Lung microvascular endothelial cell (primary cell): ENCODE measurements at regions not wholly inside any gene's neighbourhood (a gene's known extent, or its start where the extent isn't known, plus 50 kb on each side); places are given as distances from the start of the nearest gene placed in this dataset.
A peak's percentile ranks its signal among the peaks of the same experiment; 100 is the strongest.

Experiments used
- DNase-seq, 2 donors: peaks; one replicate each; pipeline versions ENCODE4 v3.0.0 to v3.0.0-alpha.2; 2010; ENCODE audit warnings: low read depth in 2 of 2

DNA sequence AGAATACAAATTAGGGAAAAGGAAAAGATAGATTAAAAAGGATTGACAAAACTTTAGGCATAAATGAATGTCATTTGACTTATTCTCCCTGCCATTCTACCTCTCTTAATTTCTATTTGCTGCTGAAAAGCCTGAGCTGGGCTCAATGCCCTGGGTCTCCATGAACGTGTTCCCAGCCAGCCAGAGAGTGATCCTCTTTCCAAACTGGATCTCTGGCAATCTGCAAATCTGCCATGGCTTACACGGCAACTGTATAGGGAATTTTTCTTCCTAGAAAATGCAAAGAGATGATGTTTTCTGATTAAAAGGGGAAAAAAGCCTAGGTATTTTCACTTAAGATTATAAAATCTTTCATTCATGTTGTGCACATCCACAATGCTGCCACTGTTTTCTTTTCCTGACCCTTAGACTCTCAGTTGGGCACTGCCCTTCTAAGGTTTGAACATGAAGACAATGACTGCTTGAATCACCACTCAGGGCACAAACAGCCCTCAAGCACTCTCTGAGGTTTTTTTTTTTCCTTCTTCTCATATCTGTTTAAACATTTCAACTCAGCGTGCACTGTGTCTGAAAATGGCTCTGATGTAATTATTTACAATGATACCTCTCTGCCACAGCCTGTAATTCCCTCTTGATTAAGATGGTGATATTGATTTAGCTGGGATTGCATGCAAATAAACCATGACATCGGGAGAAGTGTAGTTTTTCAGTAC is 60.3 kb downstream of the DACT1 start:
- DNase-seq, result no peak

DNA sequence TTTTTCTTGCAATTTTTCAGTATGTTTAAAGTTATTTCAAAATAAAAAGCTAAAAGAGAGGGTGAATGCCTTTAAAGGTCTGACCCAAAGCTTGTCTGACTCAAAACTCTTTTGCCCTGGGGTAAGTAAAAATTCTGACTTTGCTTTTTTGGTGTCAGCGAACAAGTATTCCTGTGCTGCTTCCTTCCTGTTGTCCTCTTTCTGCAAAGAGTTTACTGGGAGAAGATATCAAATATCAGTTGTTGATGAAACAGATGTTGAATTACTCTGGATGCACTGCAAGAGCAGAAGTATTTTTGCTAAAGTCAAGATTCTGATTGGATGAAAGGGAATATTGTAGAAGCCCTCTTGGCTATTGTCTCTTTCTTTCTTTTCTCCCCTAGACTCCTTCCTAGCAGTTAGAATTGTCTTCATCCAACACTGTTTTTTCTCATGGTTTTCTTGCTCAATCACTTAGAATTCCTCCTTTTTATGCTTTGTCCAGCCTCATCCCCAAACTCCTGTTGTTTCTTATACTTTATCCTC is 62.0 kb downstream of the DACT1 start:
- no peak for DNase-seq

DNA sequence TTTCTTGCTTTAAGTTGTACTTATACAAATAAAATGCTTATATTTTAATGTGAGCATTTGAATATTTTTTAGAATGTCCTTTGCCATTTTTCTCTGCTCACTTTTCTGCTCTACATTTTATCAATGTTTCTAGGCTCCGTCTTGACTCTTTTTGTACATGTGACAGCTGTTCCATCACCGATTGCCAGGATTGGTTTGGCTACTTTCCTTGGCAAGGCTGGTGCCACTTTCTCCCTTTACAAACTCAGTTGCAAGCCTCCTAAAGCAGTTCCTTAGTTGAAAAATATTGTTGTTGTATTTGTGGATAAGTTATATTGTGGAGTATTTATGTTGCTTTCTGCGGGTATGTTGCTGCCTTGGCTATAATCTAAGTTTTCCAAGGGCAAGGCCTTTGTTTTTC is 63.4 kb downstream of the DACT1 start:
- no peak for DNase-seq

DNA sequence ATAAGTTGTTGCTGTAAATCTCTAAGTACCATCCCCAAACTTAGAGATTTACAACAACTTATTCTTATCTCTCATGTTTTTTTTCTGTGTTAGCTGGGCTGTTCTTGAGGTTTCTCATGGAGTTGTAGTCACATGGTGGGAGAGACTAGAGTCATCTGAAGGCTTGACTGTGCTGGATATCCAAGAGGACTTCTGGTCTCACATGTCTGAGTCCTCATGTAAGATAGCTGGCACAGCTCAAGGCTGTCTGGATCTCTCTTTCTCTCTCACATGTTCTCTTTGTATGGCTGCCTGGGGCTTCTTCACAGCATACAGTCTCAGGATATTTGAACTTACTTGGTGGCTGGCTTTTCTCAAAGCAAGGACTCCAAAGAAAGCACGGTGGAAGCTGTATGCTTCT is 63.8 kb downstream of the DACT1 start:
- DNase-seq, result no peak

DNA sequence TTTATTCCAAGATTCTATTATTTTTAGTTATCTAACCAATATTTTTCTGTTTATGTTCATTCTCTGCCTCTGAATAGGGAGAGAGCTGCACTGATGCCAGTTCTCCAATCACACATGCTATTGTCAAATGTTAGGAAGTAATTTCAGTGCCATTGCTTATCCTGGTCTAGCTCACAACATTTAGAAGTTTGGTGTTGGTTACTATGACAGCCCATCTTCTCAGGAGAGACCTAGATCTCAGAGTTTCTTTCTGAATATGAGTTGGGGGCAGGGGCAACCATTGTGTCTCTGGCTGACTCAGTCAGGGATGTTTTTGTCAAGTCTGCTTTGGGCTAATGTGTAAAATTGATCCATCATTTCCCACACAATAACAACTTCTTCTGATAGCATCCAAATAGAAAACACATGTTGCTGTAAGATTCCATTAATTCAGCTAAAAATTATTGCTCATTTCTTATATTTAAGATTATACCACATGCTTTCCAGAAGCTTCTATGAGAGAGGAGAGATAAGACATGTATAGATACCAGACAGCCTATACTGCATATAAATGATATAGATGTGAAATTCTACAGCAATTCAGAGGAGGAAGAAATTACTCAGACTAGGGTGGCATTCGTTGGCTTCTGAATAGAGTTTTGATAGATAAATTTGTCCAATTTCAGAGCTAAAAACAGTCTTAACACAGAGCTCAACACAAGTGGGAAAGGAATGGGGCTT is 64.8 kb downstream of the DACT1 start:
- DNase-seq, result no peak

DNA sequence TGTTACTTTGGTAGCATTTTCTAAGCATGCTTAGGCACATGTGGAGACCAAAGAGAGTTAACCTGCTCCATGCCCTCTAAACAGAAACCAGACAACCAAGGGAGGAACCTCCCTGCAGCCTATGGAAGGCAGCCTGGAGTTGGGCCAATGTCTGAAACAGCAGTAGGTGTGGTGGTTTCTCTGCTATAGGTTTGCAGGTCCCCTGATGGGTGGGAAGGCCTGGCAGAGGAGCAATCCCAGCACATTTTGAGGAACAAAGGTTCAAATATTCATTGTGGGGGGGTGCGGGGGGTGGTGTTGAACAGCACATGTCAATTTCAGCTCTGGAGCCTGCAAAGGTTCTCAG is 65.4 kb downstream of the DACT1 start:
- no peak for DNase-seq

DNA sequence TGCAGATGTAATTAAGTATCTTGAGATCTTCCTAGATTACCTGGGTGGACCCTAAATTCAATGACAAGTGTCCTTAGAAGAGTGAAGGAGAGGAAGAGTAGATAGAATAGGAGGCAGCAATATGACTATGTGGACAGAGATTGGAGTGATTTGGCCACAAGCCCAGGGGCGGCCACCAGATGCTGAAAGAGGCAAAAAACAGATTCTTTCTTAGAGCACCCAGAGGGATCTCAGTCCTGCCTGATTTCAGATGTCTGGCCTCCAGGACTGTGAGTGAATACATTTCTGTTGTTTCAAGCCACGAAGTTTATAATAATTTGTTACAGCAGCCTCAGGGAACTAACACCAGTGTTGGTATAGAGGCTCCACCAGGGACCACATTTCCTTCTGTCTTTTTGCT is 67.3 kb downstream of the DACT1 start:
- DNase-seq, result no peak

DNA sequence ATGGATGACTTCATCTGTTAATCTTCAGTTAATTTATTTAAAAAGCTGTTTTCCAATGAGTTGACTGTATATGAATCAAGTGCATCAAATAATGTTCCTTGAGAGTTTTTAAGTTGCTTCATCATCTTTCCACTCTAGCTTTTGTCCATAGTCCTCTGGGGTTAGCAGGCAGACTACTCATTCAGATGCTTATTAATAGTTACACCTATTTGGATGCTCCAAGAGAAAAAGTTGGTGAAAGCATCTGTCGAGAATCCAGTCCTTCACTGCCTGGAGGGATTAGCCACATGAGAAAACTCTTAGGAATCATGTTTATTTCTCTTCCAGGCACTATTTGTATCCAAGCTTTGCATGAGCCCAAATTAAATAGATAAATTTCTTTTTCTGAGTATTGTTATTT is 70.2 kb downstream of the DACT1 start:
- no peak for DNase-seq

- no peak for DNase-seq
Measured at GRCh38 chr14:58709949-58710348, 72.2 kb downstream of the DACT1 start.

DNA sequence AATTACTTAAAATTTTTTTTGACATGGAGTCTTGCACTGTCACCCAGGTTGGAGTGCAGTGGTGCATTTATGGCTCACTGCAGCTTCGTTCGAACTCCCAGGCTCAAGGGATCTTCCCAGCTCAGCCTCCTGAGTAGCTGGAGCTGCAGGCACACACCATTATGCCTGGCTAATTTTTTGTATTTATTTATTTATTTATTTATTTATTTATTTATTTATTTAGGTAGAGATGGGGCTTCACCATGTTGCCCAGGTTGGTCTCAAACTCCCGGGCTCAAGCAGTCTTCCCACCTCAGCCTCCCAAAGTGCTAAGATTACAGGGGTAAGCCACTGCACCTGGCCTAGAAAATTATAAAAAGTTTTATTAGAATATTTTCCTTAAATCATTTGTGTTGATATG is 73.6 kb downstream of the DACT1 start:
- no peak for DNase-seq

- DNase-seq, result no peak
Measured at GRCh38 chr14:58712357-58712756, 74.6 kb downstream of the DACT1 start.

DNA sequence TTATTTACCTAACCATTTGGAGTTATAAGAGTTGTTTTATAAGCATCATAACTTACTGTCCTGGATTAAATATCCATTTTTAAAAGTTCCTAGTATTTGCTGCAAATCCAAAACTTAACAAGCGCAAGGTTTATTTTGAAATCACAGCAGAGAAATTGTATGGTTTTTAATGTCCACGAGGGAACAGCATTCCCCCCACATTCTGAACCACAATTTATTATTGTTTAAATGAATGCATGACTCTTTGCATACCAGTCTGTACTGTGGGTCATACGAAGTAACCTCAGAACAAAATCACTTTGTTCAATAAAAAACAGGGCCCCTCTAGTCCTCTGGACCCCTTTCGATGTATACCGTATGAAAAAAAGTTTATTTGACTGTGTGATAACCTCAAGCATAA is 75.9 kb downstream of the DACT1 start:
- no peak for DNase-seq

DNA sequence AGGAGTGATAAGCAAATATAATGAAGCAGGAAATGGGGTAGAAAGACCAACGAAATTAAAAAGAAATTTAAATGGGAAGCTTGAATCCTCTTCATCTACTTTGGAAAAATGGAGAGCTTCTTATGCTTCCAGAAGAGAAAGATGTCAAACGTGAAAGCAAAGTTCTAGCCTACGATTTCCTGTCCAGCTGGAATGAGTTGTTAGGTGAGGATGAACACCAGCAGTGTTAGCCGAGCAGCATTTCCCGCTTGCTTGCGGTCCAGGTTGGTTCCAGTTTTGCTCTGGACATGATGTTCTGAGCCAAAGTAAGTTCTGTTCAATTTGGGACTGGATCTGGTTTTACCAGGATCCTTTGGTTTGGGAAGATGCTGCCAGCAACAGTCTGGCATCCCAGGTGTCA is 78.9 kb downstream of the DACT1 start:
- DNase-seq, result no peak

DNA sequence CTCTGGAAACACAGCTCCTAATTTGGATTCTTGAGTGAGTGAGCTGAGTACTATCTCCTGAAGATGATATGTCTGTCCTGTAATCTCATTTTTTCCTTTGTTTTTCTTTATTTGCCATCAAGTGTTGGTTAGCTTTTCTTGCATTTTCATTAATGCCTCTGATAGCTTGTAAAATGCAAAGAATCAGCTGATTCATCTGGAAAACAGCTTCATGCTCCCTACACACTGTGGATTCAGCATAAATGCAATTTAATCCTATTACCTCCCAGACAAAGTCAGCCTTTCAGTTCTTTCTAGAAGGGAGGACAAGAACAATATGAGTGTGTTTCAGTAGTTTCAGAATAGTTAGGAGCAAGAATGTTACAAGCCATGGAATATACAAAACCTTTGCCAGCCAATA is 79.4 kb downstream of the DACT1 start:
- DNase-seq, result no peak

- no peak for DNase-seq
Measured at GRCh38 chr14:58717813-58718212, 80.1 kb downstream of the DACT1 start.

DNA sequence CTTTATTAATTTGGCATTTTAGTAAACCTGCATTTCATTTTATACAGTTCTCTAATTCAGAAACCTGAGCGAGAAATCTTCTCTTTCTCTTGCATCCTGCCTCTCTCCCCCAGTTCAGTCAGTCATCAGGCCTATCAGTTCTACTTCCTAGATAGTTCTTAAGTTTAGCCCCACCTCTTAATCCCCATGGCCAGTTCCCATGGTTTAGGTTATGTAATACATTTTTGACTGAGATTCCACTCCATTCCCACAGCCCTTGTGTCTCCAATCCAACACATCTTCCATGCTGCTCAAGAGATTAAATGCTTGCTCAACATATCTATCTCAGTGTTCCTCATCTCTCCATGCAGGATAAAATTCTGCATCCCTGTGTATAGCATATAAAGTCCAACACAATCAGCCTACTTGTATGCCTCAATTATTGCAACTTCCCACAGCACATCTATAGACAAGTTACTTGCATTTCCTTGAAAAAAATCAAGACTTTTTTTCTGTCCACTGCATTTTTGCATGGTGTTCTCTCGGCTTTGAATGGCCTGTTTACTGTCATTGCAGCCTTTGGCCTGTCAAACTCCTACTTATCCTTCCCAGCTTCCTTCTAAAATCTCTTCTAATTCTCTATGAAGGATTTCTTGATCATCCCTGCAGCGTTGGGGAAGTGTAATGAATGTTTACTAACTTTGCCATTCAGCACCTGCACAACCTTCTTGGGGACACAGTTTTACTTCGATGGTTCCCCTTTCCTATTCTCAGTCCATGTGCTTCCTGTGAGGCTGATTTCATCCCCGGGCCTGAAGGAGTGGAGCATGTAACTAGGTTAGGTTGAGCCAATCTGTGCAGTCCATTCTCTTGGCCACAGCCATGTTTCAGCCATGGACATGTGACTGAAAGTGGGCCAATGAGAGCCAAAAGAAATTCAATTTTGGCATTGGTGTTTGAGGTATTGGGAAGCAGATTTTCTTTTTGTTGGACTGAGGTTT is 80.8 kb downstream of the DACT1 start:
- DNase-seq, result no peak

GRCh38 chr14:58721723-58722122 is 84.0 kb downstream of the DACT1 start:
- no peak for DNase-seq

GRCh38 chr14:58722441-58722840 is 84.7 kb downstream of the DACT1 start:
- peak in 1 of 2 donors; percentile 6 for DNase-seq

DNA sequence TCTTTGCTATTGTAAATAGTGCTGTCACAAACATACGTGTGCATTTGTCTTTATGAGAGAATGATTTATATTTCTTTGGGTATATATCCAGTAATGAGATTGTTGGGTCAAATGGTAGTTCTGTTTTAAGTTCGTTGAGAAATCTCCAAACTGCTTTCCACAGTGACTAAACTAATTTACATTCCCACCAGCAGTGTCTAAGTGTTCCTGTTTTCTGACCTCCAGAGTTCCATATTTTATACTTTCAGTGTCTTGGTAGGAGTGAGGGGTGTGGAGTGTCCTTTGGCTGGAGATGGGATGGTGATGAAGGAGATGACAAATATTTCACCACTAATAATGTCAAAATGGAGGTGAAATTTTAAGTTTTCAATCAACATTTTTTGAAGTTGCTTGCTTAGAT is 86.4 kb downstream of the DACT1 start:
- no peak for DNase-seq

DNA sequence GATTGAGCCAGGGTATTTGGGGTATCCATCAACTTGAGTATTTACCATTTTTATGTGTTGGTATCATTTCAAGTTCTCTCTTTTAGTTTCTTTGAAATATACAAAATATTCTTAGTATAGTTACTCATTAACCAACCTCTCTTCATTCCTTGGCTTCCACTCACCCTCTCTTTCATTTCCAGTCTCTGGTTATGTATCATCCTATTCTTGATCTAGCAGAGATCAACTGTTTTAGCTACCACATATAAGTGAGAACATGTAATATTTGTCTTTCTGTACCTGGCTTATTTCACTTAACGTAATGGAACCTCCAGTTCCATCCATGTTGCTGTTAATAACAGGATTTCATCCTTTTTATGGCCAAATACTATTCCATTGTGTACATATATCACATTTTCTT is 86.9 kb downstream of the DACT1 start:
- no peak for DNase-seq

DNA sequence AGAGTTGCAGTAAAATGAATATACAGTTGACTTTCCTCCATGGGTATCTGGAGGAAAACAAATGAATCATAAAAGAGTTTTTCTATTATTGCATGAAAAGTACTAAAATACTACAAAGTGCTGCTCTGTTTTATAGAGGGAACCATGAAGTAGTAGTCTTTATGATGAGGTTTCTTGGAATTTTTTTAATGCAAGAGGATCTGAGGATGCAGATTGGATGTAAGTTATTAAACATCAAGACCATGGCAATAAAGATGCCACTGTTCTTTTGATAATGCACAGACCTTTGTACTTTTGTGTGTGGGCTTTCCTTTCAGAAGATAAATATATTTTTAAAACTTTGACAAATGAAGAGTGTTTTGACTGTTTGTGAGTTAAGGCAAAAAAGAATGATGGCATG is 87.5 kb downstream of the DACT1 start:
- no peak for DNase-seq

- DNase-seq, result no peak
Measured at GRCh38 chr14:58725871-58726270, 88.1 kb downstream of the DACT1 start.
